HEK293T (cell line): ENCODE measurements at regions not wholly inside any gene's neighbourhood (a gene's known extent, or its start where the extent isn't known, plus 50 kb on each side); places are given as distances from the start of the nearest gene placed in this dataset.

Source experiments
- CTCF ChIA-PET: fragments of 350-600 bp; formaldehyde crosslinking; extraction: SDS; loops from one replicate; lab custom pipeline; 2021; ENCODE audit warnings: antibody characterized with exemption, inconsistent platforms; lab: Yijun Ruan, JAX
- POLR2A ChIA-PET: fragments of 350-600 bp; formaldehyde crosslinking; extraction: SDS; loops from one replicate; lab custom pipeline; 2020; ENCODE audit warnings: antibody characterized with exemption, inconsistent platforms; lab: Yijun Ruan, JAX
- DNase-seq: peaks from one replicate; pipeline ENCODE4 v3.0.0; 2012; ENCODE audit warnings: mixed read lengths; ENCODE audit errors: extremely low spot score
- ARNT ChIP-seq: fragments of 450-650 bp; IDR thresholded peaks from 2 replicates; pipeline ENCODE4 v1.6.1; 2017; ENCODE audit warnings: mild to moderate bottlenecking
- BHLHE40 ChIP-seq: fragments of 450-650 bp; IDR thresholded peaks from 2 replicates; pipeline ENCODE4 v1.6.1; 2016; ENCODE audit warnings: mild to moderate bottlenecking, moderate library complexity, borderline replicate concordance
- CTBP1 ChIP-seq: fragments of 450-650 bp; IDR thresholded peaks from 2 replicates; pipeline ENCODE4 v1.6.1; 2016; ENCODE audit warnings: borderline replicate concordance
- ELF4 ChIP-seq: fragments of 450-650 bp; IDR thresholded peaks from 2 replicates; pipeline ENCODE4 v1.6.1; 2017; ENCODE audit warnings: antibody characterized with exemption
- FOXA1 ChIP-seq: fragments of 450-650 bp; IDR thresholded peaks from 2 replicates; pipeline ENCODE4 v1.6.1; 2016; ENCODE audit warnings: mild to moderate bottlenecking
- FOXK2 ChIP-seq: fragments of 450-650 bp; IDR thresholded peaks from 2 replicates; pipeline ENCODE4 v1.6.1; 2016; ENCODE audit warnings: mild to moderate bottlenecking
- FOXM1 ChIP-seq: fragments of 450-650 bp; IDR thresholded peaks from 2 replicates; pipeline ENCODE4 v1.6.1; 2017; ENCODE audit warnings: mild to moderate bottlenecking, borderline replicate concordance
- HDGF ChIP-seq: fragments of 450-650 bp; IDR thresholded peaks from 2 replicates; pipeline ENCODE4 v1.6.1; 2017; ENCODE audit warnings: antibody characterized with exemption, borderline replicate concordance
- L3MBTL2 ChIP-seq: fragments of 450-650 bp; conservative IDR thresholded peaks from 2 replicates; pipeline ENCODE4 v1.6.1; 2016; ENCODE audit warnings: mild to moderate bottlenecking
- LEF1 ChIP-seq: fragments of 450-650 bp; IDR thresholded peaks from 2 replicates; pipeline ENCODE4 v1.6.1; 2017; ENCODE audit warnings: mild to moderate bottlenecking, borderline replicate concordance
- NFRKB ChIP-seq: fragments of 450-650 bp; IDR thresholded peaks from 2 replicates; pipeline ENCODE4 v1.6.1; 2016; ENCODE audit warnings: mild to moderate bottlenecking, moderate library complexity
- PKNOX1 ChIP-seq: fragments of 450-650 bp; IDR thresholded peaks from 2 replicates; pipeline ENCODE4 v1.6.1; 2016
- SP1 ChIP-seq: fragments of 450-650 bp; IDR thresholded peaks from 2 replicates; pipeline ENCODE4 v1.6.1; 2017
- SUZ12 ChIP-seq: fragments of 450-650 bp; IDR thresholded peaks from 2 replicates; pipeline ENCODE4 v1.6.1; 2016; ENCODE audit warnings: mild to moderate bottlenecking
- TARDBP ChIP-seq: fragments of 450-650 bp; IDR thresholded peaks from 2 replicates; pipeline ENCODE4 v1.6.1; 2016
- ZNF384 ChIP-seq: fragments of 450-650 bp; IDR thresholded peaks from 2 replicates; pipeline ENCODE4 v1.6.1; 2016

GRCh38 chr9:12923468-12924009 lies 148.7 kb downstream of the LURAP1L start:
- CTCF ChIA-PET = no interaction called here
- TF ChIP-seq NFRKB = no peak
- no peak for TF ChIP-seq FOXA1
- no peak for TF ChIP-seq TARDBP
- no peak for TF ChIP-seq BHLHE40
- no peak for TF ChIP-seq SP1
- TF ChIP-seq HDGF = no peak
- no peak for TF ChIP-seq LEF1
- TF ChIP-seq ELF4 = no peak
- no peak for TF ChIP-seq L3MBTL2
- no peak for TF ChIP-seq PKNOX1
- TF ChIP-seq ARNT = no peak
- TF ChIP-seq ZNF384 = no peak
- DNase-seq = no peak
- POLR2A ChIA-PET = no interaction called here

GRCh38 chr9:12930906-12931305 lies 156.1 kb downstream of the LURAP1L start:
- POLR2A ChIA-PET = no interaction called here
- DNase-seq = no peak
- TF ChIP-seq HDGF (no peak), ARNT (no peak), FOXM1 (no peak)
- CTCF ChIA-PET = no interaction called here

- no peak for TF ChIP-seq BHLHE40
- TF ChIP-seq ARNT = no peak
- TF ChIP-seq ZNF384 = no peak
- no peak for TF ChIP-seq FOXA1
- no peak for TF ChIP-seq PKNOX1
- TF ChIP-seq CTBP1 = no peak
- no peak for TF ChIP-seq ELF4
- no peak for TF ChIP-seq TARDBP
- TF ChIP-seq FOXK2 = no peak
- TF ChIP-seq L3MBTL2 = no peak
- no peak for TF ChIP-seq NFRKB
- no peak for TF ChIP-seq FOXM1
- no peak for TF ChIP-seq LEF1
- TF ChIP-seq HDGF = no peak
- no peak for TF ChIP-seq SUZ12
- TF ChIP-seq SP1 = no peak
Observed at GRCh38 chr9:12933957-12934356, 159.1 kb downstream of the LURAP1L start.

GRCh38 chr9:12934545-12935272 lies 159.9 kb downstream of the LURAP1L start:
- DNase-seq = no peak
- CTCF ChIA-PET = interaction anchor here (0.6 kb wide), 1 partner anchor 369 kb away, joined by 3 read pairs; no protein-coding TSS in a partner anchor
- POLR2A ChIA-PET = no interaction called here
- no peak for TF ChIP-seq NFRKB
- no peak for TF ChIP-seq ELF4
- TF ChIP-seq FOXK2 = no peak
- TF ChIP-seq HDGF = no peak
- TF ChIP-seq LEF1 = no peak
- no peak for TF ChIP-seq CTBP1
- TF ChIP-seq BHLHE40 = no peak
- no peak for TF ChIP-seq ZNF384
- no peak for TF ChIP-seq FOXA1
- no peak for TF ChIP-seq FOXM1
- TF ChIP-seq L3MBTL2 = no peak
- no peak for TF ChIP-seq SUZ12
- no peak for TF ChIP-seq PKNOX1

More at GRCh38 chr9:12933957-12934356, 159.1 kb downstream of the LURAP1L start:
- POLR2A ChIA-PET = no interaction called here
- CTCF ChIA-PET = no interaction called here
- no peak for DNase-seq

- no peak for TF ChIP-seq ELF4
- TF ChIP-seq FOXM1 = no peak
- no peak for TF ChIP-seq SUZ12
- no peak for TF ChIP-seq BHLHE40
- no peak for TF ChIP-seq FOXA1
- TF ChIP-seq PKNOX1 = no peak
- no peak for TF ChIP-seq SP1
- TF ChIP-seq HDGF = no peak
- no peak for TF ChIP-seq L3MBTL2
- TF ChIP-seq TARDBP = no peak
- no peak for TF ChIP-seq ARNT
- TF ChIP-seq FOXK2 = no peak
- TF ChIP-seq LEF1 = no peak
- no peak for TF ChIP-seq NFRKB
- no peak for TF ChIP-seq CTBP1
- no peak for TF ChIP-seq ZNF384
- no peak for DNase-seq
- POLR2A ChIA-PET = no interaction called here
- CTCF ChIA-PET = no interaction called here
Observed at GRCh38 chr9:12935714-12936113, 160.9 kb downstream of the LURAP1L start.
